Esophagus muscularis mucosa (tissue), 3 donors: ENCODE measurements at regions not wholly inside any gene's neighbourhood (a gene's known extent, or its start where the extent isn't known, plus 50 kb on each side); places are given as distances from the start of the nearest gene placed in this dataset.

Experiments
- POLR2A ChIP-seq: fragments of 450-650 bp; IDR thresholded peaks from one replicate; pipeline ENCODE4 v1.6.1; 2017; ENCODE audit warnings: antibody characterized with exemption, moderate library complexity, mild to moderate bottlenecking, low read depth
- POLR2AphosphoS5 ChIP-seq, 2 donors: sonication (generic); formaldehyde crosslinking; IDR thresholded peaks; one replicate each; pipeline ENCODE4 v1.6.1; 2017; ENCODE audit warnings: antibody characterized with exemption in 2 of 2
- TF ChIP-seq, protein P1 (sequence below), 3 experiments: fragments of 200-600 bp in 2 of 3; fragments of 450-650 bp in 1 of 3; sonication (generic) in 2 of 3; IDR thresholded peaks; one replicate each; pipeline ENCODE4 v1.5.1; 2017 to 2019; ENCODE audit warnings: antibody characterized with exemption in 3 of 3, mild to moderate bottlenecking in 2 of 3, moderate library complexity in 1 of 3

DNA sequence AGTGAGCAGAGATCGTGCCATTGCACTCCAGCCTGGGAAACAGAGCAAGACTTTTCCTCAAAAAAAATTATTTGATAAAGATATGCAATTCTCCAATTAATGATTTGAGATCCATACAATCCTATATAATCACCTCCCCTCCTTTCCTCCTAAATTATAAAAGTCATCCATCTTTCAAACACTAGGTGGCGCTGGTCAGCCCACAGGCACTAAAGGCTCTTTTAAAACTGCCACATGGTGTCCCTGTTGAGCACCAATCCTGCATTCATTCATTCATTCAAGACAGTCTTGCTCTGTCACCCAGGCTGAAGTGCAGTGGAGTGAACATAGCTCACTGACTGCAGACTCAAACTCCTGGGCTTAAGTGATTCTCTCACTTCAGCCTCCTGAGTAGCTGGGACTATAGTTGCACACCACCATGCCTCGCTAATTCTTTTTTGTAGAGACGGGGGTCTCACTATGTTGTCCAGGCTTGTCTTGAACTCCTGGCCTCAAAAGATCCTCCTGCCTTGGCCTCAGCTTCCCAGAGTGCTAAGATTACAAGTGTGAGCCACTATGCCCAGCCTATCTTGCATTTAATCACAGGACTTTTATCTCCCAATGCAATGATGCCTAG, 58.7 kb upstream of the SLC2A12 start:
- TF ChIP-seq, protein P1, sequence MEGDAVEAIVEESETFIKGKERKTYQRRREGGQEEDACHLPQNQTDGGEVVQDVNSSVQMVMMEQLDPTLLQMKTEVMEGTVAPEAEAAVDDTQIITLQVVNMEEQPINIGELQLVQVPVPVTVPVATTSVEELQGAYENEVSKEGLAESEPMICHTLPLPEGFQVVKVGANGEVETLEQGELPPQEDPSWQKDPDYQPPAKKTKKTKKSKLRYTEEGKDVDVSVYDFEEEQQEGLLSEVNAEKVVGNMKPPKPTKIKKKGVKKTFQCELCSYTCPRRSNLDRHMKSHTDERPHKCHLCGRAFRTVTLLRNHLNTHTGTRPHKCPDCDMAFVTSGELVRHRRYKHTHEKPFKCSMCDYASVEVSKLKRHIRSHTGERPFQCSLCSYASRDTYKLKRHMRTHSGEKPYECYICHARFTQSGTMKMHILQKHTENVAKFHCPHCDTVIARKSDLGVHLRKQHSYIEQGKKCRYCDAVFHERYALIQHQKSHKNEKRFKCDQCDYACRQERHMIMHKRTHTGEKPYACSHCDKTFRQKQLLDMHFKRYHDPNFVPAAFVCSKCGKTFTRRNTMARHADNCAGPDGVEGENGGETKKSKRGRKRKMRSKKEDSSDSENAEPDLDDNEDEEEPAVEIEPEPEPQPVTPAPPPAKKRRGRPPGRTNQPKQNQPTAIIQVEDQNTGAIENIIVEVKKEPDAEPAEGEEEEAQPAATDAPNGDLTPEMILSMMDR (IDR thresholded peaks at IDR 0.05): peak in 2 of 3 experiments; percentile 40 to 73
- no peak for TF ChIP-seq POLR2A
- no peak for TF ChIP-seq POLR2AphosphoS5 (IDR thresholded peaks at IDR 0.05)
